ENCODE measurements at regions not wholly inside any gene's neighbourhood (a gene's known extent, or its start where the extent isn't known, plus 50 kb on each side); places are given as distances from the start of the nearest gene placed in this dataset.

GRCh38 chr3:132904-133303 is 63.7 kb upstream of the CHL1 start:
- H3K27ac ChIP-seq, result no peak overlapping the region
- no peak for DNase-seq (ENCODE audit: low spot score)
- H3K4me3 ChIP-seq, result no peak overlapping the region
- TF ChIP-seq CTCF (IDR thresholded peaks at IDR 0.05), result no peak

- Histone ChIP-seq H3K27ac (no peak overlapping the region), H3K4me3 (no peak overlapping the region)
- TF ChIP-seq CTCF (IDR thresholded peaks at IDR 0.05), result no peak
- DNase-seq (ENCODE audit: low spot score), result no peak
Observed at GRCh38 chr3:140748-141330, 55.7 kb upstream of the CHL1 start.
